Tibial nerve (tissue), 4 donors: ENCODE measurements at regions not wholly inside any gene's neighbourhood (a gene's known extent, or its start where the extent isn't known, plus 50 kb on each side); places are given as distances from the start of the nearest gene placed in this dataset.

ENCODE experiments used
- DNase-seq, 2 donors: peaks; one replicate each; pipeline ENCODE4 v3.0.0-alpha.2; 2019; ENCODE audit warnings: low spot score in 2 of 2
- H3K27ac ChIP-seq, 4 donors: fragments of 200-600 bp; sonication (generic) in 3 of 4; one replicate each; pipeline ENCODE4 v1.5.1; 2017 to 2019; ENCODE audit warnings: mild to moderate bottlenecking in 1 of 4
- H3K27me3 ChIP-seq, 2 donors: fragments of 200-600 bp; sonication (generic) in 1 of 2; one replicate each; pipeline versions ENCODE4 v1.5.1 to v1.6.0; 2017 to 2019
- H3K36me3 ChIP-seq, 3 donors: fragments of 200-600 bp; sonication (generic); one replicate each; pipeline ENCODE4 v1.5.1; 2018 to 2019
- H3K4me1 ChIP-seq, 4 donors: fragments of 200-600 bp; sonication (generic) in 3 of 4; one replicate each; pipeline ENCODE4 v1.5.1; 2017 to 2019
- H3K4me3 ChIP-seq, 4 donors: fragments of 200-600 bp; sonication (generic) in 3 of 4; one replicate each; pipeline ENCODE4 v1.5.1; 2017 to 2019; ENCODE audit warnings: mild to moderate bottlenecking in 1 of 4, moderate library complexity in 1 of 4
- H3K9me3 ChIP-seq, 4 donors: fragments of 200-600 bp; sonication (generic) in 3 of 4; one replicate each; pipeline ENCODE4 v1.5.1; 2017 to 2019
- EP300 ChIP-seq, 2 donors: sonication (generic); formaldehyde crosslinking; IDR thresholded peaks; one replicate each; pipeline ENCODE4 v1.6.1; 2017; ENCODE audit warnings: antibody characterized with exemption in 2 of 2, mild to moderate bottlenecking in 1 of 2
- POLR2A ChIP-seq, 2 donors: fragments of 450-650 bp; IDR thresholded peaks; one replicate each; pipeline ENCODE4 v1.6.1; 2017; ENCODE audit warnings: antibody characterized with exemption in 2 of 2, mild to moderate bottlenecking in 2 of 2, moderate library complexity in 2 of 2
- WGBS, 2 donors: methylation state at CpG; one replicate each; pipeline ENCODE4 v1.1.5; 2018; 5-methylcytosine and 5-hydroxymethylcytosine counted together
- TF ChIP-seq, protein P1 (sequence below), 5 experiments: fragments of 200-600 bp in 3 of 5; fragments of 450-650 bp in 2 of 5; sonication (generic) in 3 of 5; IDR thresholded peaks; one replicate each; pipeline ENCODE4 v1.5.1; 2016 to 2019; ENCODE audit warnings: antibody characterized with exemption in 5 of 5, mild to moderate bottlenecking in 3 of 5, moderate library complexity in 2 of 5

DNA sequence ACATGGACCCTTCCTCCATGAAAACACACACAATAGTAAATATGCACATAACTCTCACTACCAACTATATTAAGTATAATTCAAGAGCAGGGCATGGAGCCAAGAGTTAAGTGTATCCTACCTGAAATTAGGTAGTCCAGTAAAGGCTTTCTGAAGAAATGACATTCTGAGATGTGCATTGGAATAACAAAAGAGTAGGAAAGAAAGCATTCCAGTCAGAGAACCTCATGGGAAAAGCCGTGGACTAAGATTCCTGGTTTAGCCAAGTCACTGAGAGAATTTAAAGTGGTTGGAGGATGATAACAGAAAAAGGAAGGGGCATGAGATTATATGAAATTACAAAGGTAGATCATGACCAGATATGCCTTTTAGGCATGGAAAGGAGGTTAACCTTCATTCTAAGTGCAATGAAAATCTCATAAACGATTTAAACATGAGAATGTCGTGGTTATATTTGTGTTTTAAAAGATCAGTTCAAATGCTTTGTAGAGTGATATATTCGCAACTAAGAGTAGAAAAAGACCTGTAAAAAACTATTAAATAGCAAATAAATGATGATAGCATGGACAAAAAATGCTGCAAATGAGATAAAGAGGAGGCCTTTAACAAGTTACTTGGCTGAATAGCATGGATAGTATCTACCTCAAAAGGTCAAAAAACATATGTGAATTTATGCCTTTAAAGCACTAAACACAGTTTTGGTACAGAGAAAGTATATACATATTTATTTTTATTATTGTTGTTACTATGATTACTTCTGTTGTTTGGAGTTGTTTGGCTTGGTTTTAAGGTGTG lies 767.4 kb upstream of the GHITM start:
- no peaks in the 10 kb centered on the region for H3K36me3 ChIP-seq
- TF ChIP-seq, protein P1, sequence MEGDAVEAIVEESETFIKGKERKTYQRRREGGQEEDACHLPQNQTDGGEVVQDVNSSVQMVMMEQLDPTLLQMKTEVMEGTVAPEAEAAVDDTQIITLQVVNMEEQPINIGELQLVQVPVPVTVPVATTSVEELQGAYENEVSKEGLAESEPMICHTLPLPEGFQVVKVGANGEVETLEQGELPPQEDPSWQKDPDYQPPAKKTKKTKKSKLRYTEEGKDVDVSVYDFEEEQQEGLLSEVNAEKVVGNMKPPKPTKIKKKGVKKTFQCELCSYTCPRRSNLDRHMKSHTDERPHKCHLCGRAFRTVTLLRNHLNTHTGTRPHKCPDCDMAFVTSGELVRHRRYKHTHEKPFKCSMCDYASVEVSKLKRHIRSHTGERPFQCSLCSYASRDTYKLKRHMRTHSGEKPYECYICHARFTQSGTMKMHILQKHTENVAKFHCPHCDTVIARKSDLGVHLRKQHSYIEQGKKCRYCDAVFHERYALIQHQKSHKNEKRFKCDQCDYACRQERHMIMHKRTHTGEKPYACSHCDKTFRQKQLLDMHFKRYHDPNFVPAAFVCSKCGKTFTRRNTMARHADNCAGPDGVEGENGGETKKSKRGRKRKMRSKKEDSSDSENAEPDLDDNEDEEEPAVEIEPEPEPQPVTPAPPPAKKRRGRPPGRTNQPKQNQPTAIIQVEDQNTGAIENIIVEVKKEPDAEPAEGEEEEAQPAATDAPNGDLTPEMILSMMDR (IDR thresholded peaks at IDR 0.05): no peak
- no peak for TF ChIP-seq POLR2A (IDR thresholded peaks at IDR 0.05)
- no peak for TF ChIP-seq EP300 (IDR thresholded peaks at IDR 0.05)
- no peak overlapping the region for H3K4me3 ChIP-seq
- 63 to 65% methylated on average over 4 of the region's 4 CpGs for WGBS, 2 donors
- H3K27me3 ChIP-seq: no peaks in the 10 kb centered on the region
- no peaks in the 10 kb centered on the region for H3K4me1 ChIP-seq
- no peaks in the 10 kb centered on the region for H3K9me3 ChIP-seq
- H3K27ac ChIP-seq: no peak overlapping the region
- DNase-seq: no peak

DNA sequence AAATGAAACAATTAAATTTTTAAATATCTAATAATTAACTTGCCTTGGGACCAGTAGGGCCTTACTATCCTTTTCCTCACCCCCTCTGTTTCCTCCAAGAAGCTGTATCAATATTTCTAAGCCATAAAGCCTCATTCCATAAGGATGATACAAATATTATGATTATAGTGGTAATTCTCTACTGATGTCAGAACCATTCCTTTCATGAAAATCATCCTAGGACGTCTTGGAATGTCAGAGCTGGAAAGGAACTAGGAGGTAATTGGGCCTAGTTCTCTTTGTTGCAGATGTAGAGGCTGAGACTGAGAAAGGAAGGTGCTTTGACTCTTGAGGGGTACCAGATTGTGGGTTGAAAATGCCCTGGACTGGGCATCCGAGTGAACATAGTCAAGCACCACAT lies 766.7 kb upstream of the GHITM start:
- H3K4me3 ChIP-seq: no peak overlapping the region
- no peak for TF ChIP-seq POLR2A (IDR thresholded peaks at IDR 0.05)
- TF ChIP-seq, protein P1 (IDR thresholded peaks at IDR 0.05): no peak
- TF ChIP-seq EP300 (IDR thresholded peaks at IDR 0.05): no peak
- 74 to 76% methylated on average over 2 of the region's 2 CpGs for WGBS, 2 donors
- no peaks in the 10 kb centered on the region for H3K36me3 ChIP-seq
- no peak for DNase-seq
- no peak overlapping the region for H3K27ac ChIP-seq
- H3K27me3 ChIP-seq: no peaks in the 10 kb centered on the region
- no peaks in the 10 kb centered on the region for H3K9me3 ChIP-seq
- no peaks in the 10 kb centered on the region for H3K4me1 ChIP-seq

DNA sequence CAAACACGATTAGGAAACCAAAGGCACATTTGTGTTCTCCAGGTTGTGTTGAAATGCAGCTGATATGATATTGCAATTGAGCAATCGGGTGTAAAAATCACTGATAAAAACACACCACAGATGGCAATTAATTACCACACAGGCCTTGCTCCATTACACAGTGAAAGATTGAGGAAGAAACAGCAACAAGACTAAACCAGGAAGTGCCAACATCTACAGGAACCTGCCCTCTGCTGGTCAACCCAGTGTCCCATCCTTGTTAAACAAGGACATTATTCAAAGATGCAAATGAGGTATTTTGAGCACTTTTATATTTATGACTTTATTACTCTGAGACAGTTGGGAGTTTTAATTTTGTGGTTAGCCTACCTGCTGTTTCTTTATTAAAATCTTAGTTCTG lies 765.6 kb upstream of the GHITM start:
- DNase-seq: no peak
- H3K4me1 ChIP-seq: no peaks in the 10 kb centered on the region
- WGBS, 2 donors: 83 to 93% methylated on average over 2 of the region's 2 CpGs
- no peak for TF ChIP-seq EP300 (IDR thresholded peaks at IDR 0.05)
- no peak for TF ChIP-seq POLR2A (IDR thresholded peaks at IDR 0.05)
- TF ChIP-seq, protein P1 (IDR thresholded peaks at IDR 0.05): no peak
- H3K27ac ChIP-seq: no peak overlapping the region
- no peaks in the 10 kb centered on the region for H3K9me3 ChIP-seq
- no peak overlapping the region for H3K4me3 ChIP-seq
- no peaks in the 10 kb centered on the region for H3K27me3 ChIP-seq
- no peaks in the 10 kb centered on the region for H3K36me3 ChIP-seq

DNA sequence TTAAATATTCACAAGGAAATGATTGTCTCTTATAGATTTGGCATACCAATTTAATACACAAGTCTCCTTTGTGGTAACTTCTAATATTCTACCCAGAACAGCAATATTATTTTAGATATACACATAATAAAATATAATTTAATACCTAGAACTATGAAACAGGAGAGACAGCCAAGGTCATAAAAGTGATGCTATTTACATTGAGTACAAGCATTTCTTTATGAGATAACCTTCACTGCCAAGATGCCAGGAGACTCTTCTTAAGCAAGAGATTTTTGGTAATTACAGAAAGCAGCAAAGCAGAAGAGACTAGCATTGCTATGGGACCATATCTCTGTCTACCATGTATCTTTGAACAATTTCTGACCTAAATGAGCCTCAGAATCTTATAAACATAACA lies 764.6 kb upstream of the GHITM start:
- no peaks in the 10 kb centered on the region for H3K9me3 ChIP-seq
- no peak for DNase-seq
- no peaks in the 10 kb centered on the region for H3K4me1 ChIP-seq
- no peak overlapping the region for H3K4me3 ChIP-seq
- no peak overlapping the region for H3K27ac ChIP-seq
- TF ChIP-seq POLR2A (IDR thresholded peaks at IDR 0.05) (no peak), EP300 (IDR thresholded peaks at IDR 0.05) (no peak)
- TF ChIP-seq, protein P1 (IDR thresholded peaks at IDR 0.05): no peak
- no peaks in the 10 kb centered on the region for H3K27me3 ChIP-seq
- no peaks in the 10 kb centered on the region for H3K36me3 ChIP-seq

DNA sequence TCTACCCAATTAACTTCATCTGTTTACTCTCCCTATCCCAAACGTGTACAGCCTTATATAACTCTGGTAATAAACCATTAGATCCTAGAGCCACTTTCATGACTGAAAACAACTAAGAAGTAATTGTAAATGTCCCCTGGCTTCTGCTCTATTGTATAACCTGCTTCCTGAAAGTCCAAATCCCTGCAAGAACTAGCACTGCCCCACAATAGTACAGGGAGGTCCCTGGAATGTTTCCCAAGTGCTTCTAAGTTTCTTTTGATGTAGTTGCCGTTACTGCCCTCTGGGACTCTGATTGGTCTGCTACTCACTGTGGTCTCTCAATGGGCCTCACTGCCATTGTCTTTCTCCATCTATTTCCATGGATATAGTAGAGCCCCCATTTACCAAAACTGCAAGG lies 764.0 kb upstream of the GHITM start:
- 25 to 32% methylated on average over 2 of the region's 2 CpGs for WGBS, 2 donors
- H3K36me3 ChIP-seq: no peaks in the 10 kb centered on the region

More for the DNA sequence above, 764.0 kb upstream of the GHITM start:
- Histone ChIP-seq H3K4me1 (no peaks in the 10 kb centered on the region), H3K27me3 (no peaks in the 10 kb centered on the region), H3K4me3 (no peak overlapping the region), H3K9me3 (no peaks in the 10 kb centered on the region), H3K27ac (no peak overlapping the region)
- TF ChIP-seq, protein P1 (IDR thresholded peaks at IDR 0.05): no peak
- no peak for TF ChIP-seq EP300 (IDR thresholded peaks at IDR 0.05)
- TF ChIP-seq POLR2A (IDR thresholded peaks at IDR 0.05): no peak
- DNase-seq: no peak
